Stimulated activated CD4-positive, alpha-beta T cell treated with anti-CD3 and anti-CD28 coated beads, Interleukin-4, amount 100 ng/mL, for 48 hours (primary cell): ENCODE measurements at regions not wholly inside any gene's neighbourhood (a gene's known extent, or its start where the extent isn't known, plus 50 kb on each side); places are given as distances from the start of the nearest gene placed in this dataset.
"Not testable (repeated sequence)": the region's sequence is repeated elsewhere in the genome, so short reads cannot be mapped to it uniquely, and the experiment has no call there.

Source experiments
- DNase-seq, 2 donors: peaks; one replicate each; pipeline ENCODE4 v3.0.0-alpha.2; 2020; ENCODE audit warnings: low read depth in 2 of 2

- not testable (repeated sequence) for DNase-seq
Observed at GRCh38 chr3:10657339-10657738, 152.0 kb upstream of the ATP2B2 start.

GRCh38 chr3:10665592-10665991, 150.4 kb upstream of the SLC6A11 start:
- DNase-seq: no peak

GRCh38 chr3:10666621-10667020, 149.4 kb upstream of the SLC6A11 start:
- DNase-seq: no peak

- no peak for DNase-seq
Observed at GRCh38 chr3:10667269-10667668, 148.8 kb upstream of the SLC6A11 start.

GRCh38 chr3:10667901-10668476, 148.0 kb upstream of the SLC6A11 start:
- no peak for DNase-seq

GRCh38 chr3:10669490-10670048, 146.5 kb upstream of the SLC6A11 start:
- DNase-seq: no peak

GRCh38 chr3:10672422-10672821, 143.6 kb upstream of the SLC6A11 start:
- no peak for DNase-seq

GRCh38 chr3:10674578-10674977, 141.4 kb upstream of the SLC6A11 start:
- DNase-seq: no peak

- DNase-seq: no peak
Observed at GRCh38 chr3:10676905-10677304, 139.1 kb upstream of the SLC6A11 start.

- DNase-seq: no peak
Observed at GRCh38 chr3:10678796-10679376, 137.1 kb upstream of the SLC6A11 start.

GRCh38 chr3:10680796-10681195, 135.2 kb upstream of the SLC6A11 start:
- no peak for DNase-seq

GRCh38 chr3:10682692-10683091, 133.3 kb upstream of the SLC6A11 start:
- no peak for DNase-seq

GRCh38 chr3:10683106-10683505, 132.9 kb upstream of the SLC6A11 start:
- no peak for DNase-seq

- no peak for DNase-seq
Observed at GRCh38 chr3:10688126-10688525, 127.9 kb upstream of the SLC6A11 start.

GRCh38 chr3:10688548-10689172, 127.4 kb upstream of the SLC6A11 start:
- no peak for DNase-seq

GRCh38 chr3:10692039-10692622, 123.9 kb upstream of the SLC6A11 start:
- DNase-seq: no peak

GRCh38 chr3:10693457-10693856, 122.6 kb upstream of the SLC6A11 start:
- no peak for DNase-seq

- no peak for DNase-seq
Observed at GRCh38 chr3:10694179-10694578, 121.8 kb upstream of the SLC6A11 start.

- DNase-seq: not testable (repeated sequence)
Observed at GRCh38 chr3:10695186-10695585, 120.8 kb upstream of the SLC6A11 start.

GRCh38 chr3:10695595-10696285, 120.3 kb upstream of the SLC6A11 start:
- no peak for DNase-seq

- no peak for DNase-seq
Observed at GRCh38 chr3:10697918-10698317, 118.1 kb upstream of the SLC6A11 start.

GRCh38 chr3:10700821-10701220, 115.2 kb upstream of the SLC6A11 start:
- no peak for DNase-seq
